ENCODE measurements at regions not wholly inside any gene's neighbourhood (a gene's known extent, or its start where the extent isn't known, plus 50 kb on each side); places are given as distances from the start of the nearest gene placed in this dataset.

DNA sequence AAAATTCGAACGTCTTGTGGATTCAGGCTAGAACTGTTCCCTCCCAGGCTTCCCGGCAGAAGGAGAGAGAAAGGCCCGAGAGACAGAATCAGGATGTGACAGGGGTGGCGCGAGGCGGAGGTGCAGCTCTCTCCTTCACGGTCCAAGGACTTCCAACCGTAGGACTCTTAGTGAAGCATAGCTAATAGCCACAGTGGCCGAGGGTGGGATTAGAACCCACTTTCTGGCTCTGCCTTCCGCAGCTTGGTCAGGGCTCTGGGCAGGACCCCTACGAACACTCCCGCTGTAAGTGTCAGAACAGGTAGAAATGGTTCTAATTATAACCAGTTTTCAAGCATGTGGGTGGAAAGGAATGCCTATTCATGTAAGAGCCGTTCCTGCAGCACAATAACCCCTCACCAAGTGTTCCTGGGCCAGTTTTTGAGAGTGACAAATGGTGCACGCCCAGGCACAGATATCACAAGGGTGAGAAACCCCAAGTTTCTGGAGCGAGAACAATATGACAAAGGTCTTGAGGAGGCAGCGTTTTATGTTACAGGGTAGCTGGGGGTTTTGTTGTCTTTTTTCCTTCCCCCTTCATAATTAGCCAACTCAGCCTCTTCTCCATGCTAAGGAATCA lies 86.4 kb downstream of the SYF2 start:
- TF ChIP-seq, protein P1, sequence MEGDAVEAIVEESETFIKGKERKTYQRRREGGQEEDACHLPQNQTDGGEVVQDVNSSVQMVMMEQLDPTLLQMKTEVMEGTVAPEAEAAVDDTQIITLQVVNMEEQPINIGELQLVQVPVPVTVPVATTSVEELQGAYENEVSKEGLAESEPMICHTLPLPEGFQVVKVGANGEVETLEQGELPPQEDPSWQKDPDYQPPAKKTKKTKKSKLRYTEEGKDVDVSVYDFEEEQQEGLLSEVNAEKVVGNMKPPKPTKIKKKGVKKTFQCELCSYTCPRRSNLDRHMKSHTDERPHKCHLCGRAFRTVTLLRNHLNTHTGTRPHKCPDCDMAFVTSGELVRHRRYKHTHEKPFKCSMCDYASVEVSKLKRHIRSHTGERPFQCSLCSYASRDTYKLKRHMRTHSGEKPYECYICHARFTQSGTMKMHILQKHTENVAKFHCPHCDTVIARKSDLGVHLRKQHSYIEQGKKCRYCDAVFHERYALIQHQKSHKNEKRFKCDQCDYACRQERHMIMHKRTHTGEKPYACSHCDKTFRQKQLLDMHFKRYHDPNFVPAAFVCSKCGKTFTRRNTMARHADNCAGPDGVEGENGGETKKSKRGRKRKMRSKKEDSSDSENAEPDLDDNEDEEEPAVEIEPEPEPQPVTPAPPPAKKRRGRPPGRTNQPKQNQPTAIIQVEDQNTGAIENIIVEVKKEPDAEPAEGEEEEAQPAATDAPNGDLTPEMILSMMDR (IDR thresholded peaks at IDR 0.05), result no peak
- no peak for TF ChIP-seq POLR2A (IDR thresholded peaks at IDR 0.05)
